ENCODE measurements at regions not wholly inside any gene's neighbourhood (a gene's known extent, or its start where the extent isn't known, plus 50 kb on each side); places are given as distances from the start of the nearest gene placed in this dataset.

DNA sequence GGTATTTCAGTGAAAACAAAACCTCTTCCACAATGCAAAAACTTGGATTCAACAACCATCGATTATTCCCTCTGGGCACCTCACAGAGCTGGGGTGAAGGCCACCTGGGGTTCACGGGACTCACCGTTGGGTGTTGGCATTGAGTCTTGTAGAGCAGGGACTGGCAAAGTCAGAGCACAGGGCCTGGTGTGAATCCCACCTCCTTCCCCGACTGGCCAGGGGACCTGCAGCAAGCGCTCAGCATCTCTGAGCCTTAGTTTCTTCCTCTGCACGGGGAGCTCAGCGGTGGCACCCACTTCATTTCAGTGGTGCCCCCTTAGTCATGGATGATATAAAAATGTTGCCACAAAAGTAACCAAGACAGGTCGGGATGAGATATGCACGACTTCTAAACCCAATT lies 100.4 kb downstream of the METRNL start:
- Histone ChIP-seq H2AFZ (ENCODE audit: insufficient read depth, low read length, poor library complexity) (no peak overlapping the region), H3K4ac (ENCODE audit: low read depth, low read length) (no peak overlapping the region), H3K18ac (ENCODE audit: low read length) (no peak overlapping the region), H3K4me2 (ENCODE audit: low read length) (no peak overlapping the region), H2BK5ac (ENCODE audit: low read depth, low read length, poor library complexity) (no peak overlapping the region), H2BK120ac (ENCODE audit: insufficient read depth, low read length, poor library complexity) (no peak overlapping the region), H2AK5ac (ENCODE audit: low read length) (no peak overlapping the region), H3K14ac (ENCODE audit: low read length) (no peak overlapping the region), H3K9me3 (ENCODE audit: insufficient read depth, low read depth, low read length) (peaks cover 67% of the 10 kb centered on the region), H4K91ac (ENCODE audit: low read depth, low read length) (no peak overlapping the region), H3K23ac (ENCODE audit: low read length) (no peak overlapping the region), H3K27me3 (ENCODE audit: insufficient read depth, low read length) (no peaks in the 10 kb centered on the region), H3K79me2 (ENCODE audit: control insufficient read depth, insufficient read depth, low read length, poor library complexity) (no peaks in the 10 kb centered on the region), H3K36me3 (ENCODE audit: control insufficient read depth in 1 of 2, insufficient read depth in 2 of 2, low read length in 2 of 2) (no peaks in the 10 kb centered on the region), H2BK12ac (ENCODE audit: low read length) (no peak overlapping the region), H3K79me1 (ENCODE audit: low read length) (no peaks in the 10 kb centered on the region), H3K4me1 (ENCODE audit: control insufficient read depth in 1 of 2, insufficient read depth in 2 of 2, low read length in 2 of 2) (no peaks in the 10 kb centered on the region), H4K12ac (ENCODE audit: low read depth, low read length) (no peak overlapping the region), H3K4me3 (ENCODE audit: low read depth, low read length) (no peak overlapping the region), H3K9ac (ENCODE audit: low read length) (no peak overlapping the region), H4K8ac (ENCODE audit: low read depth, low read length) (no peak overlapping the region), H3K27ac (ENCODE audit: low read depth, low read length) (no peak overlapping the region)
- no CpG with 5 or more reads among the region's 9 CpGs for WGBS (ENCODE audit: extremely low coverage, insufficient coverage, insufficient read length)
- no peak for DNase-seq

DNA sequence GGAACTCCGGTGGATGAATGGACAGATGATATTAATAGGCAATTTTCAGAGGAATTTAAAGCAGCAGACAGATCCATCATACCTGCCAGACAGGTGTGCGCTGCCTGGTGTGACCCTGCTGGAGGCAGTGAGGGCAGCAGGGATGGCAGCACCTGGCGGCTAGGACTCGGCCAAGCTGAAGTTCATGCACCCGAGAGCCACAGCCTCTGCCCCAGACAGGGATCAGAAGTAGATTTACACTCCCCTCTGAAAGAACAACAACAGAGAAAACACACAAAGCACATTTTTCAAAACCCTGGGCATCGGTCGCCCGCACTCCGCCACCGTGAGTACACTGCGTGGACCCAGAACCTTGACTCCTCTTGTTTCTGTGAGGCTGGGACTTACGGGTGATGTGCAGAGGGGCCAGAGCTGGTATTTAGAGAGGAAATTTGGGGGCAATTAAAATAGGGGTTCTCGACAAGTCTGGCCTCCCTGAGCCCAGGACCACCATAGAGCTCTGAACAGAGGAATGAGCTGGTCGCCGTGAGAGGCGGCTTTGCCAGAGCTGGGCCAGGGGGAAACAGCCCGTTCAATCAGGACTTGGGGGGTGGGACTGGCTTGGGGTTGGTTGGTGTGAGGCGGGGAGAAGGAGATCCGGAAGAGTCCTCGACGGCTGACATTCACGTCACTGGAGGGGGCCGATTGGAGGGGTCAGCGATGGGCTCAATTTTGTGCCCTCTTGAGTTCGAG lies 101.0 kb downstream of the METRNL start:
- WGBS (ENCODE audit: extremely low coverage, insufficient coverage, insufficient read length): no CpG with 5 or more reads among the region's 25 CpGs
- H3K79me1 ChIP-seq (ENCODE audit: low read length): no peaks in the 10 kb centered on the region

DNA sequence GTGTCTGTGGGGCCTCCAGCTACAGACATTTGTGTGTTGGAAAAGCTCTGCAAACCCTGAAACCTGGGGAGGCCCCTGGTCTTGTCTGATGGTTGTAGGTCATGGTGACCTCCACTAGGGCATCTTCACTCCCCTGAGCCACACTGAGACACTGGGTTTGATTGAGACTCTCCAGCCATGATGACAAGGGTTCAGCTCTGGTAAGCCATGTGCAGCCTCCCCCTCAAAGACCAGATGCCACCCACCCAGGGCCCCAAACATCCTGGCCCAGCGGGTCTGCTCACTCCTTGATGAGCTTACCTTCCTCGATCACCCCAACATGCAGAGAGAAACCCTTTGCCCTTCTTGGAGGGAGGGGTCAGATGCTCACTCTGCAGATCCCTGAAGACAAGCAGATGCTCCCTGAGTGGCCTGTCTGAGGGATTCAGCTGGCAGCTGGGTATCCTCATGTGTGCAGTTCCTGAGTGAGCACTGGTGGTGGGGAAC lies 101.6 kb downstream of the METRNL start:
- no peak overlapping the region for H3K23ac ChIP-seq (ENCODE audit: low read length)
- no peak overlapping the region for H2AK5ac ChIP-seq (ENCODE audit: low read length)

More for the DNA sequence above, 101.0 kb downstream of the METRNL start:
- Histone ChIP-seq H4K12ac (ENCODE audit: low read depth, low read length) (no peak overlapping the region), H3K23ac (ENCODE audit: low read length) (no peak overlapping the region), H3K4me2 (ENCODE audit: low read length) (no peak overlapping the region), H3K4me1 (ENCODE audit: control insufficient read depth in 1 of 2, insufficient read depth in 2 of 2, low read length in 2 of 2) (no peaks in the 10 kb centered on the region), H4K8ac (ENCODE audit: low read depth, low read length) (no peak overlapping the region), H2BK120ac (ENCODE audit: insufficient read depth, low read length, poor library complexity) (no peak overlapping the region), H3K18ac (ENCODE audit: low read length) (no peak overlapping the region), H3K79me2 (ENCODE audit: control insufficient read depth, insufficient read depth, low read length, poor library complexity) (no peaks in the 10 kb centered on the region), H3K9ac (ENCODE audit: low read length) (no peak overlapping the region), H3K4me3 (ENCODE audit: low read depth, low read length) (no peak overlapping the region), H3K14ac (ENCODE audit: low read length) (no peak overlapping the region), H2BK12ac (ENCODE audit: low read length) (no peak overlapping the region), H3K27me3 (ENCODE audit: insufficient read depth, low read length) (no peaks in the 10 kb centered on the region), H3K4ac (ENCODE audit: low read depth, low read length) (no peak overlapping the region), H2AK5ac (ENCODE audit: low read length) (no peak overlapping the region), H3K9me3 (ENCODE audit: insufficient read depth, low read depth, low read length) (peaks cover 67% of the 10 kb centered on the region), H4K91ac (ENCODE audit: low read depth, low read length) (no peak overlapping the region), H2AFZ (ENCODE audit: insufficient read depth, low read length, poor library complexity) (no peak overlapping the region), H2BK5ac (ENCODE audit: low read depth, low read length, poor library complexity) (no peak overlapping the region), H3K27ac (ENCODE audit: low read depth, low read length) (no peak overlapping the region), H3K36me3 (ENCODE audit: control insufficient read depth in 1 of 2, insufficient read depth in 2 of 2, low read length in 2 of 2) (no peaks in the 10 kb centered on the region)
- no peak for DNase-seq

DNA sequence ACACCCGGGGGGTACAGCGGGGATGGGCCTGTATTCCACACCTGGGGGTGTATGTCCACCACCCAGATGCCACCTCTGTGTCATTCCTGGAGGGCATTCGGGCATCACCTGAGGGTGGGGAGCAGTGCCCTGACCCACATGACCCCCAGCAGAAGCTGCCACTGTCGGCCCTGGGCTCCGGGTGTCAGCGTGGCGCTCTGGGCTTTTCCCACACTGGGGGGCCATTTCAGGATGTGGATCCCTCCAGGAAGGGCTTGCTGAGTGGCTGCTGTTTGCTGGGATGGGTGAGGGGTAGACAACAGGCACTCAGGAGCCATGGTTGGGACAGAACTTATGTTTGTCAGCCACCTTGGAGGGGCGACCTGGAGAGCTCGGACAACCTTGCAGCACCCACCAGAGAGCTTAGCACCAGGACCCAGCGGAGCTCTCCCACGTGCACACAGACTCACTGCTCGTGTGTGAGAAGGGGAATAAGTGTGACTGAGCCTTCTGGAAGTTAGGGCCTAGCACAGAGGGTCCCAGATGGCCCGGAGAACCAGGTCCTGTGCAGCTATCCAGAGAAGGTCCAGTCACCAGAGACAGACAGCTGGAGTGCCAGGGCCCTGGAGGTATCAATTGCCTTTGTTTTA lies 102.7 kb downstream of the METRNL start:
- Histone ChIP-seq H3K4me2 (ENCODE audit: low read length) (peak overlapping the region; percentile 6), H3K23ac (ENCODE audit: low read length) (no peak overlapping the region), H3K79me1 (ENCODE audit: low read length) (no peaks in the 10 kb centered on the region), H2AK5ac (ENCODE audit: low read length) (no peak overlapping the region), H4K8ac (ENCODE audit: low read depth, low read length) (no peak overlapping the region), H3K4me3 (ENCODE audit: low read depth, low read length) (no peak overlapping the region), H3K36me3 (ENCODE audit: control insufficient read depth in 1 of 2, insufficient read depth in 2 of 2, low read length in 2 of 2) (no peaks in the 10 kb centered on the region), H2BK5ac (ENCODE audit: low read depth, low read length, poor library complexity) (no peak overlapping the region), H3K27ac (ENCODE audit: low read depth, low read length) (no peak overlapping the region), H3K9me3 (ENCODE audit: insufficient read depth, low read depth, low read length) (peaks cover 67% of the 10 kb centered on the region), H4K91ac (ENCODE audit: low read depth, low read length) (no peak overlapping the region), H3K4ac (ENCODE audit: low read depth, low read length) (no peak overlapping the region), H3K27me3 (ENCODE audit: insufficient read depth, low read length) (no peaks in the 10 kb centered on the region), H3K79me2 (ENCODE audit: control insufficient read depth, insufficient read depth, low read length, poor library complexity) (no peaks in the 10 kb centered on the region), H4K12ac (ENCODE audit: low read depth, low read length) (no peak overlapping the region), H2AFZ (ENCODE audit: insufficient read depth, low read length, poor library complexity) (no peak overlapping the region), H3K18ac (ENCODE audit: low read length) (no peak overlapping the region), H3K4me1 (ENCODE audit: control insufficient read depth in 1 of 2, insufficient read depth in 2 of 2, low read length in 2 of 2) (no peaks in the 10 kb centered on the region), H3K9ac (ENCODE audit: low read length) (no peak overlapping the region), H2BK120ac (ENCODE audit: insufficient read depth, low read length, poor library complexity) (no peak overlapping the region), H3K14ac (ENCODE audit: low read length) (no peak overlapping the region), H2BK12ac (ENCODE audit: low read length) (no peak overlapping the region)
- no peak for DNase-seq
- no CpG with 5 or more reads among the region's 13 CpGs for WGBS (ENCODE audit: extremely low coverage, insufficient coverage, insufficient read length)

More for the DNA sequence above, 101.6 kb downstream of the METRNL start:
- Histone ChIP-seq H3K79me1 (ENCODE audit: low read length) (no peaks in the 10 kb centered on the region), H3K27me3 (ENCODE audit: insufficient read depth, low read length) (no peaks in the 10 kb centered on the region), H4K12ac (ENCODE audit: low read depth, low read length) (no peak overlapping the region), H2BK120ac (ENCODE audit: insufficient read depth, low read length, poor library complexity) (no peak overlapping the region), H3K79me2 (ENCODE audit: control insufficient read depth, insufficient read depth, low read length, poor library complexity) (no peaks in the 10 kb centered on the region), H2BK5ac (ENCODE audit: low read depth, low read length, poor library complexity) (no peak overlapping the region), H3K9me3 (ENCODE audit: insufficient read depth, low read depth, low read length) (peaks cover 66% of the 10 kb centered on the region), H3K9ac (ENCODE audit: low read length) (no peak overlapping the region), H3K14ac (ENCODE audit: low read length) (no peak overlapping the region), H4K8ac (ENCODE audit: low read depth, low read length) (no peak overlapping the region), H3K18ac (ENCODE audit: low read length) (no peak overlapping the region), H4K91ac (ENCODE audit: low read depth, low read length) (no peak overlapping the region), H3K4ac (ENCODE audit: low read depth, low read length) (no peak overlapping the region), H2BK12ac (ENCODE audit: low read length) (no peak overlapping the region), H2AFZ (ENCODE audit: insufficient read depth, low read length, poor library complexity) (no peak overlapping the region), H3K4me3 (ENCODE audit: low read depth, low read length) (no peak overlapping the region), H3K4me1 (ENCODE audit: control insufficient read depth in 1 of 2, insufficient read depth in 2 of 2, low read length in 2 of 2) (no peaks in the 10 kb centered on the region), H3K27ac (ENCODE audit: low read depth, low read length) (no peak overlapping the region), H3K36me3 (ENCODE audit: control insufficient read depth in 1 of 2, insufficient read depth in 2 of 2, low read length in 2 of 2) (no peaks in the 10 kb centered on the region), H3K4me2 (ENCODE audit: low read length) (no peak overlapping the region)
- no CpG with 5 or more reads among the region's 2 CpGs for WGBS (ENCODE audit: extremely low coverage, insufficient coverage, insufficient read length)
- no peak for DNase-seq
